DOHH2 (cell line): ENCODE measurements at regions not wholly inside any gene's neighbourhood (a gene's known extent, or its start where the extent isn't known, plus 50 kb on each side); places are given as distances from the start of the nearest gene placed in this dataset.

Experiments
- CTCF ChIP-seq: fragments of 200-600 bp; sonication (generic); IDR thresholded peaks from one replicate; pipeline ENCODE4 v1.5.1; 2014; ENCODE audit warnings: antibody characterized with exemption, mild to moderate bottlenecking, low read depth, low read length; ENCODE audit not compliant: poor library complexity, severe bottlenecking
- EZH2phosphoT487 ChIP-seq: fragments of 200-600 bp; sonication (generic); IDR thresholded peaks from 2 replicates; pipeline ENCODE4 v1.6.1; 2017; ENCODE audit warnings: borderline replicate concordance, mild to moderate bottlenecking, antibody characterized with exemption, low read length, moderate library complexity, mixed read lengths

- TF ChIP-seq CTCF, result no peak
- TF ChIP-seq EZH2phosphoT487, result no peak
Measured at GRCh38 chr17:70375813-70376770, 206.8 kb downstream of the KCNJ2 start.
